ENCODE measurements at regions not wholly inside any gene's neighbourhood (a gene's known extent, or its start where the extent isn't known, plus 50 kb on each side); places are given as distances from the start of the nearest gene placed in this dataset.

- in situ Hi-C loops (cut with MboI) (no loop called here), intact Hi-C loops (cut with micrococcal nuclease; ENCODE audit: unreplicated experiment) (loop anchor here (10.0 kb wide), 1 partner anchor 493 kb away; no protein-coding TSS in a partner anchor)
- no peak for DNase-seq (ENCODE audit: low read depth, low spot score)
- H2AFZ ChIP-seq (ENCODE audit: control insufficient read depth, low read depth, low read length) = no peak overlapping the region; the same call in 1 of the 2 replicates
- CTCF ChIA-PET = no interaction called here
- POLR2A ChIA-PET = no interaction called here
- SMC1A ChIA-PET (ENCODE audit: uncharacterized antibody, unreplicated experiment) = no interaction called here
- H3K4me3 ChIP-seq = no peak overlapping the region
- no peaks in the 10 kb centered on the region for H3K36me3 ChIP-seq (ENCODE audit: control insufficient read depth in 2 of 2, insufficient read depth in 2 of 2, low read length in 1 of 2)
- no peak overlapping the region for H3K27ac ChIP-seq (ENCODE audit: control insufficient read depth, insufficient read depth)
- ATAC-seq = peak; percentile 45
- H3K79me2 ChIP-seq (ENCODE audit: control insufficient read depth, insufficient read depth, low read length) = no peaks in the 10 kb centered on the region
- no peak for FAIRE-seq
- H3K27me3 ChIP-seq (replicated peaks in 1 of 2; ENCODE audit: control insufficient read depth in 2 of 2, insufficient read depth in 2 of 2, low read length in 1 of 2) = no peaks in the 10 kb centered on the region; a peak in 1 of 4 replicates
- no peaks in the 10 kb centered on the region for H3K9me3 ChIP-seq (replicated peaks; ENCODE audit: control insufficient read depth, insufficient read depth, low read length)
- peaks cover 4% of the 10 kb centered on the region; the same call in 1 of the 2 replicates for H3K4me1 ChIP-seq (ENCODE audit: control insufficient read depth, insufficient read depth, low read length)
- H3K4me2 ChIP-seq (ENCODE audit: control insufficient read depth, insufficient read depth) = no peak overlapping the region
- no peak overlapping the region for H3K9ac ChIP-seq (ENCODE audit: control insufficient read depth, insufficient read depth, low read length)
- no peaks in the 10 kb centered on the region for H4K20me1 ChIP-seq (ENCODE audit: control insufficient read depth, insufficient read depth)
- TF ChIP-seq SUPT20H (IDR thresholded peaks at IDR 0.05; ENCODE audit: borderline replicate concordance, control insufficient read depth, low read depth, low read length) = no peak
- RAD21 ChIA-PET (ENCODE audit: unreplicated experiment) = no interaction called here
- no TSS peak for BruUV-seq (replicated peaks)
These were observed 143.6 kb downstream of the TFAP2B start for GRCh38 chr6:50962213-50962759.

GRCh38 chr6:50963952-50964351, 145.3 kb downstream of the TFAP2B start:
- TF ChIP-seq CREM (IDR thresholded peaks at IDR 0.05; ENCODE audit: low read depth) (no peak), E4F1 (IDR thresholded peaks at IDR 0.05; ENCODE audit: borderline replicate concordance, partially characterized antibody) (no peak), GATAD2B (conservative IDR thresholded peaks at IDR 0.05; ENCODE audit: low read depth) (no peak), USF2 (IDR thresholded peaks at IDR 0.05; ENCODE audit: borderline replicate concordance, low read depth, low read length) (no peak), KDM1A (IDR thresholded peaks at IDR 0.05; ENCODE audit: borderline replicate concordance) (no peak), RAD51 (IDR thresholded peaks at IDR 0.05) (no peak), NFIC (IDR thresholded peaks at IDR 0.05; ENCODE audit: low read depth, low read length) (no peak), RFX5 (IDR thresholded peaks at IDR 0.05; ENCODE audit: low read depth, low read length) (no peak), SMC3 (IDR thresholded peaks at IDR 0.05; ENCODE audit: borderline replicate concordance, low read length) (no peak), ZNF384 (IDR thresholded peaks at IDR 0.05; ENCODE audit: borderline replicate concordance, low read depth, low read length) (no peak), JUND (IDR thresholded peaks at IDR 0.05; ENCODE audit: low read depth, low read length) (no peak), EGR1 (IDR thresholded peaks at IDR 0.05; ENCODE audit: borderline replicate concordance in 1 of 2, low read depth in 2 of 2, low read length in 2 of 2) (no peak)
- H3K9ac ChIP-seq (ENCODE audit: control insufficient read depth, insufficient read depth, low read length) = no peak overlapping the region
- BruUV-seq (replicated peaks) = no TSS peak
- DNase-seq (ENCODE audit: low read depth, low spot score) (no peak), ATAC-seq (no peak), FAIRE-seq (no peak)
- H3K4me1 ChIP-seq (ENCODE audit: control insufficient read depth, insufficient read depth, low read length) = peaks cover 4% of the 10 kb centered on the region; the same call in 1 of the 2 replicates
- no peak overlapping the region for H2AFZ ChIP-seq (ENCODE audit: control insufficient read depth, low read depth, low read length)
- ChIA-PET SMC1A (ENCODE audit: uncharacterized antibody, unreplicated experiment) (no interaction called here), RAD21 (ENCODE audit: unreplicated experiment) (no interaction called here), POLR2A (no interaction called here), CTCF (no interaction called here)
- H3K36me3 ChIP-seq (ENCODE audit: control insufficient read depth in 2 of 2, insufficient read depth in 2 of 2, low read length in 1 of 2) = no peaks in the 10 kb centered on the region
- intact Hi-C loops (cut with micrococcal nuclease; ENCODE audit: unreplicated experiment) = loop anchor here (10.0 kb wide), 1 partner anchor 491 kb away; no protein-coding TSS in a partner anchor
- no peak overlapping the region for H3K4me2 ChIP-seq (ENCODE audit: control insufficient read depth, insufficient read depth)
- no peaks in the 10 kb centered on the region; a peak in 1 of 4 replicates for H3K27me3 ChIP-seq (replicated peaks in 1 of 2; ENCODE audit: control insufficient read depth in 2 of 2, insufficient read depth in 2 of 2, low read length in 1 of 2)
- H3K79me2 ChIP-seq (ENCODE audit: control insufficient read depth, insufficient read depth, low read length) = no peaks in the 10 kb centered on the region
- in situ Hi-C loops (cut with MboI) = no loop called here
- H4K20me1 ChIP-seq (ENCODE audit: control insufficient read depth, insufficient read depth) = no peaks in the 10 kb centered on the region
- H3K4me3 ChIP-seq = no peak overlapping the region
- H3K27ac ChIP-seq (ENCODE audit: control insufficient read depth, insufficient read depth) = no peak overlapping the region
- WGBS (ENCODE audit: insufficient coverage, insufficient replicate concordance, low lambda C conversion rate, missing lambda C conversion rate) = 52% methylated on average over 6 of the region's 6 CpGs
- H3K9me3 ChIP-seq (replicated peaks; ENCODE audit: control insufficient read depth, insufficient read depth, low read length) = no peaks in the 10 kb centered on the region

Measured in GM12878 (cell line).